DMS53 treated with DMSO at 0.1 percent for 48 hours (cell line): ENCODE measurements at regions not wholly inside any gene's neighbourhood (a gene's known extent, or its start where the extent isn't known, plus 50 kb on each side); places are given as distances from the start of the nearest gene placed in this dataset.

ENCODE experiments used
- DNase-seq: peaks from one replicate; lab custom pipeline; 2025; ENCODE audit not compliant: unreplicated experiment; lab: John Stamatoyannopoulos, UW

DNA sequence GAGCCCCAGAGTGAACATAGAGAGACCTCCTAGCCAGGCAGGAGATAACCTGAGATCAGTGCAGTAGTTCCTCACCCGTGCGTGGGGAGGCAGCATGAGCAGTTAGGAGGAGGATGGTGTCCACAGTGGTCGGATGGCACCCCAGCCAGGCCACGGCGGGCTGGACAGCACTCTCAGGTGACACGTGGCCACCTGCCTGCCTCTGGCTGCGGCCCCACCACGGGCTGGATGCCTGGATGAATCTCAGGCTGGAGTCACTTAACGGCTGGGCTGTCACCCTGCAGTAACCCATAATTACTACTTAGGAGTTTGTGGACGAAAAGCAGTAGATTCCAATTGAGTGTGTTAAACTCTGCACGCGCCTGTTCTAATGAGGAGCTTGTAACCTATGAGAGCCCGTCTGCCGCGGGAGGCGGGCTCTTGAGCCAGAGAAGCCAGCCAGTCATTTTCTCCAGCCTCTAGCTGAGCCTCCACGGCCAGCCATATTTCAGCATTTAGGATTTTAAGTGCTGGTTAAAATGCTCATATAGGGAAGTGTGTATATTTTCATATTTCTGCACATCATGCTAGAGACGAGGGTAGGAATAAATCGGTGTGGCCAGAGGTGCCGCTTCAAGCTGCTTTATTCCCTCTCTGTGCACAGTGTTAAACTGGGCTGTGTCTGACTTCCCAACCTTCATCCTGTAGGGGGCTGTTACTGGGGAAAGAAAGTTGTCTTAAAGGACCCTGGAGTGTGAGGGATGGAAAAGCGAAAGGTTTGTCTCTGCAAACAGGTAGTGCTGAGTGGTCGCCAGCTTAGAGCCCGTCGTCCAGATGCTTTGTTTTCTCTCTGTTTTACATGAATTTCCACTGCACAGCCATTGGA lies 144.0 kb downstream of the GLI2 start:
- peak; percentile 38 for DNase-seq

DNA sequence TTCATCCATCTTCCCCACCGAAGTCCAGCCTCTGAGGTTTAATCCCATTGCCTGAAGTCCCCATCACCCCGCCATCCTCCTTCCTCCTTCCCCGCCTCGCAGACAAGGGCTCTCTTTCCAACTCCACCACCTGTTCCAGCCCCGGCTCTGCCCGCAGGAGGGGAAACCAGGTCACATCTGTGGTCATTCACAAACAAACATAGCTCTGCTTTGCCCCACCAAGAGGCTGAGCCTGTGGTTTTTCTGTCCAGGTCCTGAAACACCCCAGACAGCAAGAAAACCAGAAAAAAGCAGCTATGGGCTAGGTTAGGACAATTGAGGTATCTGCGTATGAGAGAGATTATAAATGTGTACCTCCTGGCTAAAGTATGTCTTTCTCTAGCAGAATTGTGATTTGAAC lies 144.7 kb downstream of the GLI2 start:
- DNase-seq, result no peak

GRCh38 chr2:120881981-120882788 lies 146.5 kb downstream of the GLI2 start:
- DNase-seq, result no peak

DNA sequence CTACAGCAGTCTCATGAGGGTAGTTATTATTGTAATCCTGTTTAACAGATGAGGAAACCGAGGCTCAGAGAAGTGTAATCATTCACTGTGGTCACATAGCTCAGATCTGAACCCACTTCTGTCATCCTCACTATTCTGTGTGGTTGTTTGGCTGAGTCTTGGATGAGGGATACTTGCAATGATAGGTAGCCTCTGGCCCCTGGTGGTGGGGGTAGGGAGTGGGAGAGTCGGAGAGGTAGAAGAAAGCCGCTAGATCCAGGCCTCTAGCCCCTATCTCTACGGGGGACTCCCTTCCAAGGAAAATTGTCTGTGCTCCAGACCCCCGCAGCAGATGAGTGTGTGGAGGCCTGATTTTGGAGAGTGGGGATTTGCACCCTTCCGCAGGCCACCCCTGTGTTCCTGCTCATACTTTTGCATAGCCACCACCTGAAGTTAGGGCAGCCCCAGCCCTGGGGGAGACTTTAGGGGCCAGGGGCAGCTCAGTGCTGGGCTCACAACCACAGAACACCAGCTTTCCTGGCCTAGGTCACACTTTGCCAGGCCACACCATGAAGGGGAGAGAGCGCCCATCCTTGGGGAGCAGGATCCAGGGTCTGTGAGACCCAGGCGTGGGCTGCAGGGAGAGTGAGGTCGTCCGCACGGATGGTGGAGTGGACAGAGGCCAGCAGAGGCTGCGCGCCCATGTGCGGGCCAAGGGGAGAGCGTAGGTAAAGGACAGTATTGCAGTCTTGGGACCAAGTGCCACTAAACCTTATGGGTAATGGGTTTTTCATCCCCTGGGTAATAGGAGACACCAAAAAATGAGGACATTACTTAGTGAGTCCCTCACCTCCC lies 148.2 kb downstream of the GLI2 start:
- DNase-seq, result no peak

- DNase-seq, result no peak
Measured at GRCh38 chr2:120884472-120885290, 149.0 kb downstream of the GLI2 start.

DNA sequence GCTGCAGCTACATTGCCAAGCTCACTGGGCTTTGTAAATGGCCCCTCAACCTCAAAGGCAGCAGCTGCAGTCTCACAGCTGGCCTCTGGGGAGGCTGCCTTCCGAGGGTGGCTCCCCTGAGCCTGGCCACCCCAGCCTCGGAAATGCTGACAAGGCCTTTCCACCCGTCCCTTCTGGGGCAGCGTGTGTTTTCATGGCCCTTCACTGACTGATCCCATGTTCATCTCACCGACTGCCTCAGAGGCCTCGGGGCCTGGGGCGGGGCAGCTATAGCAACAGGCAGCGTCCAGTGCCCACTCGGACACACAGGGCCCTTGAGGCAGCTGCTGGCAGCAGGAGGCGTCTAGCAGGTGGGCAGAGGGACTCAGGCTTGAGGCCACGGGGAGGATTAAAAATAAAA lies 149.7 kb downstream of the GLI2 start:
- DNase-seq, result no peak

- no peak for DNase-seq
Measured at GRCh38 chr2:120885749-120886148, 150.1 kb downstream of the GLI2 start.

- DNase-seq, result no peak
Measured at GRCh38 chr2:120886534-120887319, 151.1 kb downstream of the GLI2 start.

DNA sequence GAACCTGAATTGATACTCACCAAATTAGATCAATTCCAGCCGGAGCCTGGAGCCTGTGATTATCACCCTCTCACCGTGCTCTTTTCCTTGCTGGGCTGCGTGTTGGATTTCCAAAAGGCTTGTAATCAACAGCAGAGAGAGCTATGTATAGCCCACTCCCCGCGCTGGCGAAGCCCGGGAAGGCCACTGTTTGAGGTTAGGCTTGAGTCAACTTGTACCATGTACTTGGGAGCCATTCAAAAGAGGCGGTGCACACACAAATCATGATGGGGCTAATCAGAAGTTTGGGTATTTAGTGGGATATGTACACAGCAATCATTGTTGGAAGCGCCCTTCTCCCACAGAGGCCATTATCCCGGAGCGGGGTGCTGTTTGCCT lies 151.6 kb downstream of the GLI2 start:
- DNase-seq, result no peak

GRCh38 chr2:120887741-120888231 lies 152.1 kb downstream of the GLI2 start:
- no peak for DNase-seq

DNA sequence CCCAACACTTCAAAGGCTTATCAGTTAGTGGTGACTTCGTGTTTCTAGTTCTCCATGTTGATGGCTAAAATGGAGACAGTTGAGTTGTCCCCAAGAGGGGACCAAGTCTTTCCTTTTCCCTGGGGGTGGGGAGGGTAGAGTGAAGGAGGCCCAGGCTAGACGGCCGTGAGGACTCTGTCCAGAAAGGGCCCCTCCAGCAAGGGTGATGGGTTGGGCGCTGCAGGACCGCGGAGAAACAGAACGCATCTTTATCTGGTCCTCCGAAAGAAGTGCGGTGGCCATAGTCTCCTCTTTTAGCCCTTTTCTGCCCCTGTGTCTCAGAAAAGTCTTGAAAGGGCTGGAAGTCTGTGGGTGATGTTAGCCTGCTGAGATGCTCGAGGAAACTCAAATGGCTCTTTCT lies 153.2 kb downstream of the GLI2 start:
- no peak for DNase-seq

GRCh38 chr2:120889936-120890335 lies 154.3 kb downstream of the GLI2 start:
- no peak for DNase-seq

DNA sequence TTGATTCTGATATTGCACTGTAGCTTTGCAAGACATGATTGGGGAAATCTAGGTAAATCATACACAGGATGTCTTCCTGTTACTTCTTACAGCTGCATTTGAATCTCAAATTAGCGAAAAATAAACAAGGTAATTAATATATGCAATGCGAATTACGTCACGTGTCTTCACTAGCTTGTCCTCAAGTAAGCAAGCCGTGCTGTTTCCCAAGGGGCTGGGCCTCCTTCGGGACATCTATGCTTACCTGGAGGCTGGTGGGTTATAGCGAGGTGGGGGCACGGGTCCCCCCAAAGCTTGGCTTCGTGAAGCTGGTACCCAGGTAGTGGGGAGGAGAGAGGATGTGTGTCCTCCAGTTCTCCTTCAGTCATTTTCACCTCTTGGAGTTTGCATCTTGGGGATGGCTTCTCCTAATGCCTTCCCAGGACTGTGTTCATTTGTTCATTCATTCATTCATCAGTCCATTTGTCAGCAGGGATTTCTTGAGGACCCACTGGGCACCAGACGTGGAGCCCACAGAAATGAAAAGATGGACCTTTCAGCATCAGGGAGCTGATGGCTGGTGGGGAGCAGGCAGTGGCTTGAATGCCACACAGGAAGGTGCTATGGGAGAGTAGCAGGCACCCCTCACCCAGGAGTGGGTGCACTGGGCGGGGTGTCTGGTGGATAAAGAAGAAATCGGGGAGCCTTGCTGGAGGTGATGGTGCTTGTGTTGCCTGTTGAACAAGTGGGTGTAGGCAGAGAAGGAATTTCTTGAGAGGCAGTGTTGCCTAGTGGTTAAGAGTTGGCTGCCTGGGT lies 155.1 kb downstream of the GLI2 start:
- DNase-seq, result no peak

DNA sequence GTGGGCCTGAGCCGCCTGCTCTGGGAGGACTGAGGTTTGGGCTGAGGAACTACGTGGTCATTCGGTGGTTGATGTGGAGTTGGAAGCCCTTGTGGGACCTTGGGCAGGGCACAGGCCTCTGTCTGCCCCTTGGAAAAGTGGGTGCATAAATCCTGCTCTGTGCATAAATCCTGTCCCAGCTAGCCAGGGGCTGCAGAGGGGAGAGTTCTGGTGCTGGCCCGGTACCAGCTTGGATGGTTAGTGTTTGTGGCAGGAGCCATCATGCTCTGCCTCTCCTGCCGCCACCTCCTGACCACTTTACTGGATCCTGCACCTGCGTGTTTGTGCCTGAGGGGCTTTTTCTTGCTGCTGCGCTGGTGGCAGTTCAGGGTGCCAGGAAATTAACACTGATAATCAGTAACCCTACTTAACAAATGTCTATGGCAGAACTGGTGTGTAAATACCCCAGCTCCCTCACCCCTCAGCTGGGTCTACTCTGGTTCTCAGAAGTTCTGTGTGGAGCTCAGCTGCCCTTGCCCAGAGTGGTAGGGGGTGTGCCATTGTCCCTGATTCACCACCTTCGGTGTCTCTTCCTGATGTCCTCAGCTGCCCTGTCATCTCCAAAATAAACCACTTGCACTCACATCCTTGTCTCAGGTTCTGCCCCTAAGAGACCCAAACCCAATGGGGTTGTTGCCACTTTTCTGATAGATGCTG lies 156.8 kb downstream of the GLI2 start:
- DNase-seq, result no peak

DNA sequence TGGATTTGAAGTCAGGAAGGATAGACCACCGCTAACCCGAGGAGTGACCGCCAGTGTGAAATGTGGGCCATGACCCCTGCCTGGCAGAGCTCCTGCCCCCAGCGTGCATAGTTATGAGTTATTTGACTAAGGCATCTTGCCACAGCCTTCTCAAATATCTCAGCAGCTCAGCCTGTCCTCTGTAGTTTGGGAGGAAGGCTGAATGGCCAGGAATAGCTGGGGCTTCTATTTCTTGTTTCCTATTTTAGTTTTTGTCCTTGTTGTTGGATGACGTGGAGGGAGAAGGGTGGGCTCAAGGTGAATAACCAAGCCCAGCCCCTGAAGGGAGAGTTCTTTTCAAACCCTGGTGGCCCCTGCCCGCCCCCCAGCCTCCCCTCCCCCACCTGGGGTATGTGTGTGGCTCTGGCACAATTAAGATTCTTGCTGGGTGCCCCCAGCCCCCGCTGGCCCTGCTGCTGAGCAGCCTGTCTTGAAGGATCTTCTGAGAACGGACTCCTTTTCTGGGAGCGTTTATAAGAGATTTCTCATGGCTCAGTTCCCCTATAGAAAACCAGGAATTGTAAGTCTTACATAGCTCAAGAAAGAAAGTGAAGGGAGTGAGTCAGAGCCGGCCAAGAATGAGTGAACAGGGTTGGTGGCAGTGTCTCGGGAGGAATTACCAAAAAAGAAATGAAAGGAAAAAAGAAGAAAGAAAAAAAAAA lies 157.4 kb downstream of the GLI2 start:
- DNase-seq, result no peak

- DNase-seq, result no peak
Measured at GRCh38 chr2:120893811-120894584, 158.3 kb downstream of the GLI2 start.

GRCh38 chr2:120894966-120895365 lies 159.3 kb downstream of the GLI2 start:
- no peak for DNase-seq
